Upper lobe of left lung (tissue), 6 donors: ENCODE measurements at regions not wholly inside any gene's neighbourhood (a gene's known extent, or its start where the extent isn't known, plus 50 kb on each side); places are given as distances from the start of the nearest gene placed in this dataset.
"Not testable (repeated sequence)": the region's sequence is repeated elsewhere in the genome, so short reads cannot be mapped to it uniquely, and the experiment has no call there.

Experiments
- ATAC-seq, 2 donors: fragments of 200-7000 bp; cut with Tn5 transposase; one replicate each; pipeline ENCODE4 v1.9.1; 2022; ENCODE audit warnings: mild to moderate bottlenecking in 2 of 2, moderate library complexity in 2 of 2; ENCODE audit not compliant: low FRiP score in 2 of 2
- DNase-seq, 2 donors: peaks; one replicate each; pipeline ENCODE4 v3.0.0-alpha.2; 2019 to 2020
- H3K27ac ChIP-seq, 4 donors: fragments of 200-600 bp; sonication (generic); one replicate each; pipeline ENCODE4 v1.5.1; 2016 to 2019
- H3K27me3 ChIP-seq, 4 donors: fragments of 200-600 bp; sonication (generic); one replicate each; pipeline ENCODE4 v1.5.1; 2017 to 2019
- H3K36me3 ChIP-seq, 4 donors: fragments of 200-600 bp; sonication (generic); one replicate each; pipeline ENCODE4 v1.5.1; 2016 to 2019
- H3K4me1 ChIP-seq, 4 donors: fragments of 200-600 bp; sonication (generic); one replicate each; pipeline ENCODE4 v1.5.1; 2018 to 2019
- H3K4me3 ChIP-seq, 4 donors: fragments of 200-600 bp; sonication (generic); one replicate each; pipeline ENCODE4 v1.5.1; 2017 to 2019; ENCODE audit warnings: mild to moderate bottlenecking in 2 of 4, moderate library complexity in 1 of 4
- H3K9me3 ChIP-seq, 4 donors: fragments of 200-600 bp; sonication (generic); one replicate each; pipeline ENCODE4 v1.5.1; 2018 to 2019
- EP300 ChIP-seq, 4 donors: sonication (generic); formaldehyde crosslinking; IDR thresholded peaks; one replicate each; pipeline ENCODE4 v1.5.1; 2017; ENCODE audit warnings: antibody characterized with exemption in 4 of 4, control low read depth in 2 of 4
- POLR2A ChIP-seq, 4 donors: fragments of 450-650 bp; IDR thresholded peaks; one replicate each; pipeline ENCODE4 v1.5.1; 2016 to 2017; ENCODE audit warnings: antibody characterized with exemption in 4 of 4, mild to moderate bottlenecking in 2 of 4
- POLR2AphosphoS5 ChIP-seq, 2 donors: sonication (generic); formaldehyde crosslinking; IDR thresholded peaks; one replicate each; pipeline ENCODE4 v1.5.1; 2017; ENCODE audit warnings: antibody characterized with exemption in 2 of 2
- WGBS, 2 donors: methylation state at CpG; one replicate each; pipeline ENCODE4 v1.1.5; 2017 to 2018; 5-methylcytosine and 5-hydroxymethylcytosine counted together
- TF ChIP-seq, protein P1 (sequence below), 6 experiments: fragments of 450-650 bp in 4 of 6; fragments of 200-600 bp in 2 of 6; sonication (generic) in 2 of 6; IDR thresholded peaks; one replicate each; pipeline ENCODE4 v1.5.1; 2016 to 2019; ENCODE audit warnings: antibody characterized with exemption in 6 of 6
- donor health status: DM: no; HTN: no; CAD: no; lungs with moderate emphysema.
- donor health status: DM: no; HTN: yes; CAD: no; lungs with severe emphysema.

DNA sequence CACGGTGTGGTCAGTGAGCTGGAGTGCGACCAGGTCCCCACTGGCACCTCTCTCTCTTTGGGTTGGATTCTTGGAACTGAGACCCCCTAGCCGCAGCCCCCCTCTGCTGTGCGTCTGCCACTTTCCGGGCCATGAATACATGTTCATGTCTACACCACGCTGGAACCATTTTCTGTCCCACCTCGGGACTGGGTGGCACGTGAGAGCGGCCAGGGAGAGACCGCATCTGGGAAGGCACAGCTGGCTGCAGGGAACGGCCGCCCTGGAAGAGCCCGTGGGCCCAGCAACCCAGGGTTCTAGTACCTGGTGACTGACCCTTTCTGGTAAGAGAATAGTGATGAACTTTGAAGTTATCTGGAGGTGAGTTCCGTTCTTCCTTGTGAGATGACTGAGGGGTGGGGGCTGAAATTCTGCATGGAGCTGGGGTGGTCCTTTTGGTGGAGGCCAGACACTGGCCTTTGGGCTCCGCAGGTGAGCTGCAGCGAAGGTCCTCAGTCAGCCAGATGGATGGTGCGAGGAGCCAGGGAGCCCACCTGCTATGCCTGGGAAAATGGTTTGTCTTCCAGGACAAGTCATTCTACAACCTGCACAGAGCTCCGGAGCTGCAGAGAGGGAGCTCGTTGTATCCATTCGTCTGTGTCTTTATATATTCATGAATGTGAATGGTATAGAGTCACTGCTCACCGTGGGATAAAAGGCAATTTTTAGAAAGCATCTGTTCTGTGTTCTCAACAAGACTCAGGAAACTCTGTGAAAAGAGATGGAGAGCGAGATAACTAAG lies 223.5 kb downstream of the NDUFA10 start:
- H3K27ac ChIP-seq: no peak overlapping the region
- DNase-seq (peak in 1 of 2 donors; percentile 15), ATAC-seq (no peak)
- no peaks in the 10 kb centered on the region for H3K36me3 ChIP-seq
- no peaks in the 10 kb centered on the region for H3K27me3 ChIP-seq
- 86 to 88% methylated on average over 18 to 22 of the region's 22 CpGs for WGBS, 2 donors
- no peaks in the 10 kb centered on the region for H3K4me1 ChIP-seq
- H3K4me3 ChIP-seq: no peak overlapping the region
- TF ChIP-seq POLR2AphosphoS5 (IDR thresholded peaks at IDR 0.05): no peak
- TF ChIP-seq, protein P1, sequence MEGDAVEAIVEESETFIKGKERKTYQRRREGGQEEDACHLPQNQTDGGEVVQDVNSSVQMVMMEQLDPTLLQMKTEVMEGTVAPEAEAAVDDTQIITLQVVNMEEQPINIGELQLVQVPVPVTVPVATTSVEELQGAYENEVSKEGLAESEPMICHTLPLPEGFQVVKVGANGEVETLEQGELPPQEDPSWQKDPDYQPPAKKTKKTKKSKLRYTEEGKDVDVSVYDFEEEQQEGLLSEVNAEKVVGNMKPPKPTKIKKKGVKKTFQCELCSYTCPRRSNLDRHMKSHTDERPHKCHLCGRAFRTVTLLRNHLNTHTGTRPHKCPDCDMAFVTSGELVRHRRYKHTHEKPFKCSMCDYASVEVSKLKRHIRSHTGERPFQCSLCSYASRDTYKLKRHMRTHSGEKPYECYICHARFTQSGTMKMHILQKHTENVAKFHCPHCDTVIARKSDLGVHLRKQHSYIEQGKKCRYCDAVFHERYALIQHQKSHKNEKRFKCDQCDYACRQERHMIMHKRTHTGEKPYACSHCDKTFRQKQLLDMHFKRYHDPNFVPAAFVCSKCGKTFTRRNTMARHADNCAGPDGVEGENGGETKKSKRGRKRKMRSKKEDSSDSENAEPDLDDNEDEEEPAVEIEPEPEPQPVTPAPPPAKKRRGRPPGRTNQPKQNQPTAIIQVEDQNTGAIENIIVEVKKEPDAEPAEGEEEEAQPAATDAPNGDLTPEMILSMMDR (IDR thresholded peaks at IDR 0.05): no peak
- TF ChIP-seq POLR2A (IDR thresholded peaks at IDR 0.05): no peak
- TF ChIP-seq EP300 (IDR thresholded peaks at IDR 0.05): no peak
- H3K9me3 ChIP-seq: no peaks in the 10 kb centered on the region

DNA sequence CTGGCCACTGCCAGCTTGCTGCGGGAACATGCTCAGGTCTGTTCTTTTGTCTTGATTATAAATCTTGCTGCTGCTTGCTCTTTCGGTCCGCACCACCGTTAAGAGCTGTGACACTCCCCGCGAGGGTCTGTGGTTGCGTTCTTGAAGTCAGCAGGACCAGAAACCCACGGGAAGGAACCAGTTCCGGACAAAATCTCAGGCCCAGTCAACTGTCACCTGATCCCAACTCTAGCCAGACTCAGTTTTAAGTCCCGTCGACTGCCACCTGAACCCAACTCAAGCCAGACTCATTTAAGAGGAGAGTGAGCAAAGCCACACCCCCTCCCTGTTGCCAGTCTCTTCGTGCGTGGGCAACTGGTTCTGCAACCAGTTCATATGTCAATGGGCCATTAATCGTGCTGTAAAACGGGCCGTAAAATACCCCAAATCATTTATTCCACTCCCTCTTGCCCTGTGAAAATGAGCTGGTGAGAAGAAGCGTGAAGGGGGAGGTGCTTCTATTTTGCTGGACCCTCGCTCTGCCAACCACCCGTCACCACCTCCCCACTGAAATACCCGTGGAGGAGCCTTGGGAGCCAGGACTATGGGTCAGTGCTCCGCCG lies 224.3 kb downstream of the NDUFA10 start:
- H3K9me3 ChIP-seq: no peaks in the 10 kb centered on the region
- TF ChIP-seq POLR2A (IDR thresholded peaks at IDR 0.05) (no peak), POLR2AphosphoS5 (IDR thresholded peaks at IDR 0.05) (no peak), EP300 (IDR thresholded peaks at IDR 0.05) (no peak)
- TF ChIP-seq, protein P1 (IDR thresholded peaks at IDR 0.05): no peak
- no peak overlapping the region for H3K27ac ChIP-seq
- no peaks in the 10 kb centered on the region for H3K27me3 ChIP-seq
- DNase-seq: no peak
- WGBS, 2 donors: 92 to 95% methylated on average over 19 to 22 of the region's 22 CpGs
- no peaks in the 10 kb centered on the region for H3K36me3 ChIP-seq
- no peak for ATAC-seq
- H3K4me1 ChIP-seq: no peaks in the 10 kb centered on the region
- H3K4me3 ChIP-seq: no peak overlapping the region

DNA sequence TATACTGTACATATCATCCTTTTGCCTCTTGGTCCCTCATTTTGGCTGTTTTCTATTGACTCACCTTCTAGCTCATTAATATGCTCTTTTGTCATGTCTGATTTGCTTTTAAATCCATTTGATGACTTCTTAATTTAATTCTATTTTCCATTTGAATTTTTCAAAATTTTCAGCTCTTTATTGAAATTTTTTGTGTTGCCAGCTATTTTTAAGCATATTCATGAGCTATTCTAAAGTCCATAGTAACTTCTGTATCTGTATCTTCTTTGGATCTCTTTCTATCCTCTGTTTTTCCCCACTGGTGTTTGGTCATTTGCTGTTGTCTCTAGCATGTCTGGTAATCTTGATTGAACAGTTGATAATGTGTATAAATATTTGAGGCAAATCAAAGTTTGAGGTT lies 227.8 kb downstream of the NDUFA10 start:
- Histone ChIP-seq H3K4me1 (no peaks in the 10 kb centered on the region), H3K36me3 (no peaks in the 10 kb centered on the region), H3K27me3 (no peaks in the 10 kb centered on the region), H3K9me3 (peaks cover 0 to 2% (median 0%) of the 10 kb centered on the region in 4 donors), H3K27ac (no peak overlapping the region), H3K4me3 (no peak overlapping the region)
- TF ChIP-seq POLR2A (IDR thresholded peaks at IDR 0.05) (no peak), EP300 (IDR thresholded peaks at IDR 0.05) (no peak), POLR2AphosphoS5 (IDR thresholded peaks at IDR 0.05) (no peak)
- TF ChIP-seq, protein P1 (IDR thresholded peaks at IDR 0.05): no peak
- ATAC-seq (no peak), DNase-seq (no peak)

DNA sequence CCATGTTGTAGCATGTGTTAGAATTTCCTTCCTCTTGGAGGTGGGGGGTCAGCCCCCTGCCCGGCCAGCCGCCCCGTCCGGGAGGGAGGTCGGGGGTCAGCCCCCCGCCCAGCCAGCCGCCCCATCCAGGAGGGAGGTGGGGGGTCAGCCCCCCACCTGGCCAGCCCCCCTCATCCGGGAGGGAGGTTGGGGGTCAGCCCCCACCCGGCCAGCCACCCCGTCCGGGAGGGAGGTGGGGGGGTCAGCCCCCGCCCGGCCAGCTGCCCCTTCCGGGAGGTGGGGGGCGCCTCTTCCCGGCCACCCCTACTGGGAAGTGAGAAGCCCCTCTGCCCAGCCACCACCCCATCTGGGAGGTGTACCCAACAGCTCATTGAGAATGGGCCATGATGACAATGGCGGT lies 229.4 kb downstream of the NDUFA10 start:
- not testable (repeated sequence) for H3K4me3 ChIP-seq, H3K27ac ChIP-seq, H3K27me3 ChIP-seq, ATAC-seq, DNase-seq, H3K9me3 ChIP-seq, H3K4me1 ChIP-seq, H3K36me3 ChIP-seq
- 80 to 96% methylated on average over 6 to 8 of the region's 17 CpGs for WGBS, 2 donors

DNA sequence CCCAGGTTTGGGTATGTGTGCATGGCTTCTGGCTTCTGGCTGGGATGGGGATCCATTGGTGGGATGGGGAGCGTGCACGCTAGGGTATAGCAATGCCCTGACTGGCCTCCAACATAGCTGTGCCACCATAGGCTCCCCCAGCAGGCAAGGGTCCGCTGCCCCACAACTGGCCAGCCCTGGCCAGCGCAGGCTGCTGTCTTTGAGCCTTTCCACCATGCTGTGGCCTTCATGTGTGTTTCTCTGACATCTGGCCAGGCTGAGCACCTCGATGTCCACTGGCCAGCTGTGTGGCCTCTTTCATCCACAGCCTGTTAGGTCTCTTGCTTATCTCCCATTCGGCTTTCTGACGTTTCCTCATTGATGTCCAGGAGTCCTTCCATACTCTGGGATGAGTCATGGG lies 231.3 kb downstream of the NDUFA10 start:
- H3K27me3 ChIP-seq: no peaks in the 10 kb centered on the region
- DNase-seq: peak in 1 of 2 donors; percentile 16
- H3K4me1 ChIP-seq: no peaks in the 10 kb centered on the region
- H3K9me3 ChIP-seq: peaks cover 0 to 2% (median 0%) of the 10 kb centered on the region in 4 donors
- peak in 1 of 2 donors; percentile 6 for ATAC-seq
- TF ChIP-seq EP300 (IDR thresholded peaks at IDR 0.05): no peak
- no peak for TF ChIP-seq POLR2AphosphoS5 (IDR thresholded peaks at IDR 0.05)
- TF ChIP-seq POLR2A (IDR thresholded peaks at IDR 0.05): no peak
- TF ChIP-seq, protein P1 (IDR thresholded peaks at IDR 0.05): no peak
- H3K27ac ChIP-seq: no peak overlapping the region
- no peaks in the 10 kb centered on the region for H3K36me3 ChIP-seq
- H3K4me3 ChIP-seq: no peak overlapping the region
- 92 to 95% methylated on average over 5 to 7 of the region's 7 CpGs for WGBS, 2 donors
